DMS153 (cell line): ENCODE measurements at regions not wholly inside any gene's neighbourhood (a gene's known extent, or its start where the extent isn't known, plus 50 kb on each side); places are given as distances from the start of the nearest gene placed in this dataset.

ENCODE experiments used
- DNase-seq: peaks from one replicate; lab custom pipeline; 2025; lab: John Stamatoyannopoulos, UW

DNA sequence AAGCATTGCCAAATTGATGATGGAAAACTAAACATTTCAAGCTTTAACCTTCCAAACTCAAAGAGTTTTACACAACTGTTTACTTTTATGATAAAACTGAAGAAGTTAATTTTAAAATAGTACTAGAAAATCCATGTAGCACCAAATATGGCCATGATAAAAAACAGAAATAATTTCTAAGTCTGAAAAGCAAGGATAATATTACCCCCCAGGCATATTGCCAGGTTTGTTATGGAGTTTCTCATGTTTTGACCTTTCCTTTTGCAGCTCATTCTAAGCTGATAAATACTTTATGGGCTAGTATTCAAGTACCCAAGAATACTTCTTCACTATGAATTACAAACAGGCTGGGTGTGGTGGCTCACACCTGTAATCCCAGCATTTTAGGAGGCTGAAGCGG, 209.9 kb upstream of the ZFP64 start:
- no peak for DNase-seq

DNA sequence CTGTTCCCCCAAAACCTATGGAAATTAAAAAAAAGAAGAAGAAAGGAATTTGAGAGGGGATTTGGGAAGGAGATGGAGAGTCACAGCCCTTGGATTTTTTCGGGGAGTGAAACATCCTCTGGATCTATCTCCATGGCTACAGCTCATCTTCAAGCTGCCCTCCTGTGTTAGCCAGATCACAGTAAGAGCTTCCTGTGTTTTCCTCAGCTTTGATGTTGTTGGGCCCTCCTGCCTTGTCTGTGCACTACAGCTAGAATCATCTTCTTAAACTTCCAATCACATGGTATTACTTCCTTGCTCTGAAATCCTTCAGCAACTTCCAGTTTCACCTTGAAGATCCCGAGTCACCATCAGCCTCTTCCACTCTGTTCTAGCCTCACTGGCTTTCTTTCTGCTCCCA, 207.8 kb upstream of the ZFP64 start:
- DNase-seq: no peak

DNA sequence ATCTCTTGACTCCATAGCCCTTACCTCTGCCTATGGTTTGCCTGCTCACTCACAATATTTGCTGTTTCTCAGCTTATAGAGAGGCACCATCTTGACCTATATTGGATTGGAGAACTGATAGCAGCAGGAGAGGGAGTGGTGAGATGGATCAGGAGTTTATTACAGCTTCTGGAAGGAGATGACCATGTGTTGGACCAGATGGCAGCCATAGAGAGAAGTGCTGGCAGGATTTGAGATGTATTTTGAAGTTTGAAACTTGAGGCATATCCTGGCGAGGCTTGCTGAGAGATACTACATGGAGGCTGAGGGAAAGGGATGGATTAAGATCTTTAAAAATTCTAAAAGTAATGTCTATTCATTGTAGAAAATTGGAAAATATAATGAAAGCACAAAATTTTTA, 198.0 kb upstream of the ZFP64 start:
- no peak for DNase-seq

DNA sequence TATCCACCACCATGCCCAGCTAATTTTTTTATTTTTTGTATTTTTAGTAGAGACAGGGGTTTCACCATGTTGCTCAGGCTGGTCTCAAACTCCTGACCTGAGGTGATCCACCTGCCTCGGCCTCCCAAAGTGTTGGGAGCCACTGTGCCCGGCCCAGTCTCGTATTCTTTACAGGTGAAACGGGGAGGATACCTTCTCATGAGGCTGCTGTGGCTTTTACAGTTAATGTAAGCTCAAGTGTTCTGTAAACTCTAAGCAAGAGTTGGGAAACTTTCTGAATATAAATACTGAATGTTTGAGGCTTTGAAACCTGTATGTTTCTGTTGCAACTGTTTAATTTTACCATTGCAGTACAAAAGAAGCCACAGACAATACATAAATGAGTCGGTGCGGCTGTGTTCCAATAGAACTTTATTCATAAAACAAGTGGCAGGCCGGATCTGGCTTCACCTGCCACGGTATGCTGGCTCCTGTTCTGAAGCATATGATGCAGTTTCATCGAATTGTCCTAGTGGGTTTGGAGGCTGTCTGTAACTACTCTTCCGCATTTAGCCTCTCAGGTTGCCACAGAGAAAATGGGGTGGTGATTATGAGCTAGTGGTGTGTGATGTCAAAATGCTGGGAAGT, 192.5 kb upstream of the ZFP64 start:
- no peak for DNase-seq

DNA sequence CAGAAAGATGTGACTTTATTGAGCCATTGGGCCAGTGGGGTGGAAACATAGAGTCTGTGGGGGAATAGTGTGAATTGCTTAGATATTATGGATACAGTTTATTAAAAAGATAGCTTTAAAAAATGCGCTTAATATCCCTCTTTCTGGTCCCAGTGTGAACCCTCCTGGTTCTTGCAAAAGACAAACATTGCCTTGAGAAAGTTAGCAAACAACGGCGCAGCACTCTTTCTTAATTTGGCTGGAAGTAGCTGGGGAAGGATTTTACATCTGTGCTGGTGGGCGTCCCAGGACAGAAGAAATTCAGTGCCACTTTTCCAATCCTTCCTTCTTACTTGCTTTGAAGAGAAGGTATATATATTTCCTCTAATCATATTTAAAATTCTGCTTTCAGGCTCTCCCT, 191.4 kb upstream of the ZFP64 start:
- DNase-seq: no peak

DNA sequence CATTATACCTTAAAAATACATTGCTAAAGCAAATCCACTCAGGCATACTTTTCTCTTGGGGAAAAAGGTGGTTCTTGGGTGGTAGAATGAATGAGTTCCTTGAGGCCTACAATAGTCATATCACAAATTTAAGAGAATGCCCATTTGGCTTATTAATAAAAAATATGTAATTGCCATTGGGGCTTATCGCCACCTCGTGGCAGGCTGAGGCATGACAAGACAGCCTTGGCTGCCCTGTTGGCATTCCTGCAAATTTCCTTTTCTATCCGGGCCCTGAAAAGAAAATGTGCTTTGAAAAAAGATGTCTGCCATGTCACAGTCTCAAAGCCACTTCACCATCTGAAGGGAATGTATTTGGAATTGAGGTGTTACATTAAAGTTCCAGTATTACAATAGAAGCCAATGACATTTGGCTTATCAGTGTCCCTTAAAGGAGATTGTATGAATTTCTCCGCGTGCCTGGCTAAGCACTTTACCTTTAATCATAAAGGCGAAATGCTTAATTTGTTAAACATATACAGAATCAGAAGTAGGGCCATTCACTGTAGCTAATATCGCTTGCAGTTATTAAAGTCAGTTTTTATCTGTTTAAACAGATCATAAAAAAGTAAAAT, 188.3 kb upstream of the ZFP64 start:
- no peak for DNase-seq

DNA sequence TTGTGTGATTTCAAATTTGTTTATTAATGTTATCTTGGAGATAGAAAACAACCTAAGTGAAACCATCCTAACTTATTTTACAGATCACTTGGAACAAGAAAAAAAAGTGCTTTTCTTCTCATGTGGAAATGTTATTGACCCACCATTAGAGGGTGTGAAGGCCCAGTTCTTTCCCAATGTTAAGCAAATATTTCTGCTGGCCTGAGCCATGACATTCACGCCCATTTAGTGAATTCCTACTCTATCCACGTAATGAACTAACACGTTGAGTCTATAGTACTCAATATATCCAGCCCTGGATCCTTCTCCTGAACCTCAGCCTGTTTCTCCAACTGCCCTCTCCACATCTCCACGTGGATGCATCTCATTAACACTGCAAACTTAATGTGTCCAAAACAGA, 180.6 kb upstream of the ZFP64 start:
- DNase-seq: no peak

DNA sequence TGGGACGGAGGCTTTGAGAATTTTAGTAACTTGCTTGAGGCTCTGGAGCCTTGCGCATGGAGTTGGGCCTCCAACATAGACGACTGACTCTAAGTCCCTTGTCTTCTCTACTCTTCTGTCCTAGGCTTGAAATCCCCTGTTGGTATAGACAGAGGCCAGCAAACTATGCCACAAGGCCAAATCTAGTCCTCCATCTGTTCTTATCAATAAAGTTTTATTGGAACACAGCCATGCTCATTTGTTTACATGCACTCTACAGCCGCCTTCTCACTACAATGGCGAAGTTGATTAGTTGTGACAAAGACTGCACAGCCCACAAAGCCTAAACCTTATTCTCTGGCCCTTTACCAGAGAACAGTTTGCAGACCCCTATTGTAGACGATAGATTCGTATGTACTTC, 174.1 kb upstream of the ZFP64 start:
- no peak for DNase-seq

DNA sequence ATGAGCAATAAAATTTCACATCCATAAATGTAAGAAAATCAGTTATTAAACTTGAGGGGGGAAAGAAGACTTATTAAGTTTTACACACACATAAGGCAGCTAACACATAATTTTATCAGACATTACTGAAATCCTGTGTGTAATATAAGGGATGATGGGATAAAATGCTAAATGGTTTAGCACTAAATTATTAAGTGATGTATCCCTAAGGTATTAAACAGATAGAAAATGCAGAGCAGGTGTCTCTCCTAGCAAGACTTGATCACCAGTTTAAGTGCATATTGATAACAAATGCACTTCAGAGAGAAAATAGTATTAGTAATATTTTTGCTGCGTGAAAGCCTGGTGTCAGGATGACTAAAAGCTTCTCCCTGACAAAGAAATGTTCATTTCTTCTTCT, 172.8 kb upstream of the ZFP64 start:
- DNase-seq: no peak

DNA sequence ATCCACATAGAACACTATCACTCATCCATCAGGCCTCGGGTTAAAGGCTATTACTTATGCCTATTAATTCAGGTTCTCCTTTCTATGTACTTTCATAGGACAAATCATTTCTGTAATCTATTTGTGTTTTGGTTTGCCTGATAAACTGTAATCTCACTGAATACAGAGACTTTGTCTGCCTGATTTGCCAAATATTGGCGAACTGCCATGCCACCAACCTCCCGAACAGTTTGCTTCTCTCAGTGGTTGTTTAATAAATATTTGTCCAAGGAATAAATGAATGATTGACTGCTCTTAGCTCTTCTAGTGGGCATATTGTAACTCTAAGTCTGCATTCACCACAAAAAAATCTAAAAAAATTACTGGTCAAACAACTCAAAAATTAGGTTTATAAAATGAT, 170.1 kb upstream of the ZFP64 start:
- DNase-seq: no peak

DNA sequence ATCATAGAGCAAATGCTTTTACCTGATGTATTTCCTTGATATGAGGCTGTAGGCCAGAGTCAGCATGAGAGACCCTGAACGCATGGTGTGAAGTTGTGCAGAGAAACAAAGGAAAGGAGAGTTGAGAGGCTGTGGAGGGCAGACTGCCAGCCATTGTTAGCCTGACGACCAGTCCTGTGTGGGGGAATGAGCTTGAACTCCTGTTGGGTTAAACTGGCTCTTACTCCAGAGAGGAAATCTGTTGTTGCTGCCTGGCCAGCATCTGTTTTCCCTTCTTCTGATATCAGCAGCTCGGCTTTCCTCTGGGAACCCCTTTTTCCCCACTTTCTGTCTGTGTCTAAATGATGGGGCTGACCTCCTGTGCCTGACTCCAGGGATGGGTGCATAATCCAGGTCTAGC, 158.2 kb upstream of the ZFP64 start:
- no peak for DNase-seq

DNA sequence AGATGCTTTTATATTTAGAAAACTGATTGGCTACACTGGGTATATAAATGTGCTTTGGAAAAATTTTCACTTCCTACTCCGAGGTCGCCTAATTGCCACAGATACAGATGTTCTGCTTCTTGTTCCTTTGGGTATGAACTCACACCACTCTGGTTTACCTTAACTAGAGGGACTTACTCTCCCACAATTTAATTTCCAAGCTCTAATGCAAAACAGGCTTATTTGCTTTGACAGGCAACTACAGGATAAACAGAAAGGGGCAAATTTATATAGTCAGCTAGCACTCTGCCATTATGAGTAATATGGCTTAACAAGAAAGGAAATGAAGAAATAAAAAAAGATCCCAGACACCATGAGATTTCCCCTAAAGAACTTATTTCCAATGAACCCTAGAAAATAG, 156.9 kb upstream of the ZFP64 start:
- no peak for DNase-seq

DNA sequence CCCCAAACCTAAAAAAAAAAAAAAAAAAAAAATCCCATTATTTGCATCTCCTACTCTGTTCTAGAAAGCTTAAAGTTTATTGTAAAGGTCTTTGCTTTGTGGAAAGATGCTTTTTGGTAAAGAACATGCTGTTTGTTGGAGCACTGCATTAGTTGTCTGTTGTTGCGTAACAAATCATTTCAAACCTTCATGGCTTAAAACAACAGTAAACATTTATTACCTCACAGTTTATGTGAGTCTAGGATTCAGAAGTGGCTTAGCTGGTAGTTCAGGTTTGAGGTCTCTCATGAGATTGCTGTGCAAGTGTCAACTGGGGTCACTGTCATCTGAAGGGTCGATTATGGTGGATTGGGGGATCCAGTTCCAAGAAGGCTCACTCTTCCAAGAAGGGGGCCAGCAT, 155.2 kb upstream of the ZFP64 start:
- DNase-seq: no peak

DNA sequence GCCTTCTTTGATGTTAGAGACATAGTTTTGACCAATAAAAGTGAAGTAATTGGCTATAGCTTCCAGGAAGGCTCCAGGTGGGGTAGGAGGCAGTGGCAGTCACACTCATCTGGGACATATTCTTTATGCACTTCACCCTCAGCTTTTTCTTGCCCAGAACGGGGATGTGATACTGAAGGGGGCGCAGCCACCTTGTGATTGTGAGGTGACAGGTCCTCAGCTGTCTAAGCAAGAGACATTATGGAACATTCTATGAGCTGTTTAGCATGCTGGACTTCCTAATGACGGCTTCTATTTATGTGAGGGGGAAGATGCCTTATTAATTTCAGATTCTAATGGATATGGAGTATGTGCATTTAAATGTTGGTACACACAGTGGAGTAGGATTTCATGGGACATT, 151.3 kb upstream of the ZFP64 start:
- DNase-seq: no peak

DNA sequence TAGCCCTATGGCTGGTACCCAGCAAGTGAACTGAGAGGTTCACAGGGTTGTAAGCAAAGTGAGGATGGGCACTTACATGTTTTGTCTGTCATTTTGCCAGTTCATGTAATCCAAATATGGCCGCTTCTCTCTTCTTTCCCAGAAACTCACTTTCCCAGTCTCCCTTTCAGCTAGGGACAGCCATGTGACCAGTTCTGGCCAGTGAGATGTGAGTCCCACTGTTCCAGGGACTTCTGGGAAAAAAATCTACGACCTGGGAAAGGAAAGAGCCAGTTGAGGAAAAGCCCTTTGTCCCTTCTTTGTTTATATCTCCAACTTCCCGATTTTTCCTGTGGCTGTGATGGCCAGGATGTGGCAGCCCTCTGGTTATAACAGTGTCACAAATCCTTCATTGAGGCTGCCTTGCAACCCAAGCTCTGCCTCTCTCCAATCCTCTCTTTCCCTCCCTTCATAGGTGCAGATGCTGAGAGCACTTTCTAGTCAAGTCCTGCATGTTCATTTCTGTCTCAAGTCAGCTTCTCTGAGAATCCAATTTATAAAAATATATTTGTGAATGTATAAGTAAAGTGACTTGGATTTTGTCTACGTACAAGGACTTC, 148.6 kb upstream of the ZFP64 start:
- DNase-seq: no peak

DNA sequence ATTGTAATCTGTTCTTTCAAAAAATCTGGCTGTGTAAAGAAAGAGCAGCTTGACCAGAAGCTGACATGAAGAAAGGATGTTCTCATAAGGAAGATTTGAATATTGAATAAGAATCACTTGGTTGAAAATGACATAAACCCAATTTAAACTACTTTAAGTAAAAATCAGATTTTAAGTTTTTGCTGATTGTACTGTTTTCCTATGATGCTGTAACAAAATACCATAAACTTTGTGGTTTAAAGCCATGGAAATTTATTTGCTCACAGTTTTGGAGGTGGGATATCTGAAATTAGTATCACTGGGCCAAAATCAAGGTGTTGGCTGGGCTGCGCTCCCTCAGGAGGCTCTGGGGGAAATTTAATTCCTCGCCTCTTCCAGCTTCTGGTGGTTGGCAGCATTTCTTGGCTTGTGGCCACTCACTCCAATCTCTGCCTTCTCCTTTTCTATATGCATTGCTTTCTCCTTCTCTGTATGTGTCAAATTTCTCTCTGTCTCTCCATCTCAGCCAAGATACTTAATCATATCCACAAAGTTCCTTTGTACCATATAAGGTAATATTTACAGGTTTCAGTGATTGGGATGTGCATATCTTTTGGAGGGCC, 141.2 kb upstream of the ZFP64 start:
- DNase-seq: no peak

DNA sequence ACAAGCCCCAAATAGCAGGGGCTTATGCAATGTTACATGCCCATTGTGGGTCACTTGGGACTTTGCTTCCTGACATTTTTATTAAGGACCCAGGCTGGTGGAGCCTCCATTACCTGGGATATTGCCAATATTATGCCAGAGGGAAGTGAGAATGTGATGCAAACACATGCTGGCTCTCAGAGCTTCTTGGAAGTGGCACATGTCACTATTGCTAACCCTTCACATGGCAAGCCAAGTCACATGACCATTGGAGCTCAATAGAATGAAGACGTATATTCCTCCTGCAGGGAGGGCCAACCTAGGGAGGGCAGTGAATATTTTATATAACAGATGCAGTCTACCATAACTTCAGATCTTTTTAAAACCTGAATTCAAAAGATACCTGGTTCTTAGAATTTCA, 140.7 kb upstream of the ZFP64 start:
- DNase-seq: no peak

DNA sequence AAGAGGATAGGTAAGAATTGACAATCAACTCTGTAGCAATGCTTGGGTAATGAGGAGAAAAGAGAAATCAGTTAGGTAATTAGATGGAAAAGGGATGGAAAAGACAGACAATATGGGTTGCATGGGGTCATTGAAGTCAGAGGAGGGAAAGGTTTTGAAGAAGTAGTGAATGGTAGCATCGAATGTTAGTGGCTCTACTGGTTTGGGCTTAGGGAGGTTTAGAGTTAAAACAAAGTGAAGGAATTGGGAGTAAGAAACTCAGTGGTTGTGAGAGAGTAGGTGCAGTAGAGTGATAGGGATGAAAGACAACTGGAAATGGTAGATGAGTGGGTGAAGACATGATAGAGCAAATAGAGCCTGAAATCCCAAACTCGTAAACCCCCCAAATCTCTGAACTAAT, 140.1 kb upstream of the ZFP64 start:
- DNase-seq: no peak

DNA sequence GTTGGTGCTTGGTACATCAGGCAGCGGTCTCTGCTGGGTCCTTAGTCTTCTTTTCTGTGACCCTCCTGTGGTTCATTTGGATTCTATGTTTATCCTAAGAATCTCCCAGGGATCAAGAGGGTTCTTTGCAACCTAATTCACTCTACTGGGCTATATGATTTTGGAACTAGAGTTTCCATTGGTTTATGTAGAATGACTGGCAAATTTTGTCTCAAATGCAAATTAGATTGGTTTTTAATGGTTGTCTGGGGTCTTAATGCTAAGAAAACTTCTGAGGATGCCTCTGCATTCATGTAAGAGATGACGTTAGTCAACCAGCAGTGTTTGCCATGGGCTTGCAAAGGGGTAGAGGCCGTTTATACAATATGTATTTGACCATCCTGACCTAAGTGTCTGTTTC, 129.8 kb upstream of the ZFP64 start:
- DNase-seq: no peak

DNA sequence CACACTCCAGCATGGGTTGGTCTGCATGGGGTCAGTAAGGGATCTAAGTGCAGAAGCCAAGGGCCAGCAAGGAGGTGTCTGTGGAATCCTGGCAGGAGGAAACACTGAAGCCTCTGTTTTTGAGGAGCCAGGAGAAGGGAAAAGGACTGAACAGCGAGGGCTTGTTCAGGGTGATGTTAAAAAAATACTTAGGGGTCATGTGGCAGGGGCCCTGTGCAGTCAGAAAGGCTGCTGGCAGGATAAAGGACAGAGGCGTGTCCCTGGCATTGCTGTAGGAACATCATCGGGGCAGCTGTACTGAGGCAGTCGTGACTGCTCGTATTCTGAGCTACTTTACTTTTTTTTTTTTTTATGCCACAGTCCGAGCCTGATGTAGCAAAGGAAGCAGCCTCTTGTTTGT, 127.1 kb upstream of the ZFP64 start:
- DNase-seq: no peak

DNA sequence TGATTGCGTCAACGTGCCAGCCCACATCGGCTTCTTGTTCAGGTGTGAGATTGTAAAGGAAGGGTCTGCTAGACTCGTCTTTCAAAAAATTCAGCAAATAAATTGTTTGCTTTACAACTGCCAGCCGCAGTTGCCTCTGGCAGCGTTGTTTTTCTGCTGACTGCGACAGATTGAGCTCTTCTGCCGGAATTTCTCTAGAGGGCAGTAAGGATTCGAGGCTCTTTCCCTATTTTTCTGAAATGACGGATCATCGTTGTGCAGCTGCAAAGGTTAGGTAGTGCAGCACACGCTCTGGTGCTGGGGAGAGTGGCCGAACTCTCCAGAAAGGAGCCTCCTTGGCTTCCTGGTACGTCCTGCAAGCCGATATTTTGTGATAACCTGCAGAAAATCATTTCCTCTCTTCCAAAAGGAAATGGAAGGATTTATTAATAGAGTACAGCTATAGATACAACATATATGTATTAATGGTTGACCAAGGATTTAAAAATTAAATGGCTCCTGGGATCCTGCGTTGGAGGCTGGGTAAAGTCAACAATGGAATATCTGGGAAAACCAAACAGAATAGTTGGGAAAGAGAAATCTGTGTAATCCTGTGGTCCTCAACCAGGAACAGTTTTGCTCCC, 121.9 kb upstream of the ZFP64 start:
- peak; percentile 75 for DNase-seq

DNA sequence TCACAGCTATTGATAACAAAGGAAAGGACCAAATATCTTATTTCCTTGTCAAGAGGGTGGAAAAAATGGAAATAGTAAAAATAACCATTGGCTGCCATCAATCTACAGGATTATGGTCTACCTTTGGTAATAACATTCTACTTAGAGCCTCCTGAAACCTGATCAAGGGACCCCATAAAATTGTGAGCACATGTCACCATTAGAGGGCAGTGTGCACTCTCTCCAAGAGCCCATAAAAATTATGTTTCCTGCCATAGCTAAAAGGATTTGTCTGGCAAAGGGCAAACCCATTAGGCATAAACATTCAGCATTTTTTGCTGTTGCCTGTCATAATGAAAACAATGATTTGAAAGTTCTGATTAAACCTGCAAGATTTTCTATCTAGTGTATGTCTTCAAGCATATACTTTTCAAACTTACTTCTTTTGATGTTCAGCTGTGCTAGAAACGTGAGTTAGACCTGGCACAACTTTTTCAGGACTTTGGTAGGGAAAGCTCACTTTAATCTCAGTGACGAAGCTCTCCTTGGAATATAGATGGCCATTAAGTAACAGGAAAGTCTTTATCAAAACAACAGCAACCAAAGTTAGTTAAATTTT, 120.7 kb upstream of the ZFP64 start:
- DNase-seq: peak; percentile 59
